ENCODE measurements at regions not wholly inside any gene's neighbourhood (a gene's known extent, or its start where the extent isn't known, plus 50 kb on each side); places are given as distances from the start of the nearest gene placed in this dataset.

DNA sequence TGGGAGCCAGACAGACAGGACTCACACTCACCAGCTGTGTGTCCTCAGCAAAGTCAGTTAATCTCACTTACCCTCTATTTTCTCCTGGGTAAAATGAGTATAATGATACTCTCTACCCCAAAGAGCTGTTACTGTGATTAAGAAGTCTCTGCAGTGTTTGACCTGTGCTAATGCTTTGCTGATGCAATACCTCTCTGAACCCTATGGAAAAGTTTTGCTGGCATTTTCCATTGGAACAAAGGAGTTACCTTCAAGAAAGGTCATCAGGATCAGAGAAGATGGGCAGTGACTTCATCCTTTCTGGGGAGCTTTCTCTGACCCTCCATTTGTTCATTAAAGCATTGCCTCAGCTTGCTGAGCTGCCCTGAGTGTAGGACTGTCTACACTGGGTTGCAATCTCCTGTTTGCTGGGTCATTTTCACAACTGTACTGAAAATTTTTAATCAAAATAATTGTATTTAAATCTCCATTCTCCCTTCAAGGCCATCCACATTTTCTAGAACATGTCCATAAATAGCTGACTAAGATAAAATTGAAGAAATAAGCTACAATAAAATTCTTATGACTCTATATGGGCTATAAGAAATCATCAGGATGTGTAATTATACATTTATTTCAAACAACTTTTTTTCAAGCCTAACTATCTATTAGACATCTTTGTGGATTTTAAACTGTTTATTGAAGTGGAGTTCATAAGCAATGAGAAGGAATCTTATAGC lies 272.8 kb upstream of the CPEB2 start:
- Histone ChIP-seq H3K9me3 (no peaks in the 10 kb centered on the region), H3K36me3 (no peaks in the 10 kb centered on the region), H3K4me3 (no peak overlapping the region), H3K4me1 (no peaks in the 10 kb centered on the region), H3K27ac (no peak overlapping the region), H3K27me3 (no peaks in the 10 kb centered on the region)
- DNase-seq (no peak), ATAC-seq (no peak)
- no peak for TF ChIP-seq POLR2A (IDR thresholded peaks at IDR 0.05)
- TF ChIP-seq, protein P1, sequence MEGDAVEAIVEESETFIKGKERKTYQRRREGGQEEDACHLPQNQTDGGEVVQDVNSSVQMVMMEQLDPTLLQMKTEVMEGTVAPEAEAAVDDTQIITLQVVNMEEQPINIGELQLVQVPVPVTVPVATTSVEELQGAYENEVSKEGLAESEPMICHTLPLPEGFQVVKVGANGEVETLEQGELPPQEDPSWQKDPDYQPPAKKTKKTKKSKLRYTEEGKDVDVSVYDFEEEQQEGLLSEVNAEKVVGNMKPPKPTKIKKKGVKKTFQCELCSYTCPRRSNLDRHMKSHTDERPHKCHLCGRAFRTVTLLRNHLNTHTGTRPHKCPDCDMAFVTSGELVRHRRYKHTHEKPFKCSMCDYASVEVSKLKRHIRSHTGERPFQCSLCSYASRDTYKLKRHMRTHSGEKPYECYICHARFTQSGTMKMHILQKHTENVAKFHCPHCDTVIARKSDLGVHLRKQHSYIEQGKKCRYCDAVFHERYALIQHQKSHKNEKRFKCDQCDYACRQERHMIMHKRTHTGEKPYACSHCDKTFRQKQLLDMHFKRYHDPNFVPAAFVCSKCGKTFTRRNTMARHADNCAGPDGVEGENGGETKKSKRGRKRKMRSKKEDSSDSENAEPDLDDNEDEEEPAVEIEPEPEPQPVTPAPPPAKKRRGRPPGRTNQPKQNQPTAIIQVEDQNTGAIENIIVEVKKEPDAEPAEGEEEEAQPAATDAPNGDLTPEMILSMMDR (IDR thresholded peaks at IDR 0.05): no peak
- intact Hi-C loops (cut with DNase I): no loop called here

DNA sequence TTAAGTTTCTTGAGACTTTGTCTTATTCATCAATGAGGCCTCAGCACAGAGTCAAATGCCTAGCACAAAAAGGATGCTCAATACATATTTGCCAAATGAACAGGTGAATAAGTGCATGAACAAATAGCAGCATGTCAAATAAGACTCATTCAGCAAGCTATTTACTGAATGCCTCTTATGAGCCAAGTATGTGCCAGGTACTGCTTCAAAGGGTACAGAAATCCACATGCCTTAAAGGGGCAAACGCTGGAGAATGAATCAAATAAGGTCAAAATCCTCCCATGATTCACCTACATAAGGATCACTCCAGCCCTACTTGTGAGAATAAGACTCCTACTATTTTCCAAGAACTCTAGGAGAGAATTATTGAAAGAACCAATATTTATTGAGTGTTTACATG lies 260.2 kb upstream of the CPEB2 start:
- WGBS (ENCODE audit: insufficient coverage, low coverage, low lambda C conversion rate, missing lambda C conversion rate): 31% methylated on average over 1 of the region's 1 CpG
- no peak for ATAC-seq
- H3K27me3 ChIP-seq: no peaks in the 10 kb centered on the region

DNA sequence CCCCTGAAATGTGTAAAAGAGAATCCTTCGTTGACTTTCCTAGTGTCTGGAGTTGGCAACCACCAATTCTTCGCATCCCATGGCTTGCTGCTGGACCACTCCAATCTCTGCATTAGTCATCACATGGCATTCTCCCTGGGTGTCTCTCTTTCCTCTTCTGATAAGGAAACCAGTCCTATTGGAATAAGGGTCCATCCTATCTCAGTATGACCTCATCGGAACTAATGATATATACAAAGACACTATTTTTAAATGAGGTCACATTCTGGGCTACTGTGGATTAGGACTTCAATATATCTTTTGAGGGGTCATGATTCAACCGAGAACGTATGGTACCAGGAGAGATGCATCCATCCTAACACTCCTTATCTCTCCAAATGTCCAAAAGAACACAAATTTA lies 259.1 kb upstream of the CPEB2 start:
- TF ChIP-seq, protein P1 (IDR thresholded peaks at IDR 0.05): no peak
- no peak for TF ChIP-seq POLR2A (IDR thresholded peaks at IDR 0.05)
- intact Hi-C loops (cut with DNase I): no loop called here
- H3K4me3 ChIP-seq: no peak overlapping the region
- DNase-seq (no peak), ATAC-seq (no peak)
- no peaks in the 10 kb centered on the region for H3K4me1 ChIP-seq
- H3K27me3 ChIP-seq: no peaks in the 10 kb centered on the region
- 67% methylated on average over 5 of the region's 5 CpGs for WGBS (ENCODE audit: insufficient coverage, low coverage, low lambda C conversion rate, missing lambda C conversion rate)
- H3K9me3 ChIP-seq: no peaks in the 10 kb centered on the region
- no peak overlapping the region for H3K27ac ChIP-seq
- no peaks in the 10 kb centered on the region for H3K36me3 ChIP-seq

More for the DNA sequence above, 260.2 kb upstream of the CPEB2 start:
- DNase-seq: no peak
- Histone ChIP-seq H3K36me3 (no peaks in the 10 kb centered on the region), H3K27ac (no peak overlapping the region), H3K4me1 (no peaks in the 10 kb centered on the region), H3K9me3 (no peaks in the 10 kb centered on the region), H3K4me3 (no peak overlapping the region)
- intact Hi-C loops (cut with DNase I): no loop called here
- TF ChIP-seq, protein P1 (IDR thresholded peaks at IDR 0.05): no peak
- no peak for TF ChIP-seq POLR2A (IDR thresholded peaks at IDR 0.05)

DNA sequence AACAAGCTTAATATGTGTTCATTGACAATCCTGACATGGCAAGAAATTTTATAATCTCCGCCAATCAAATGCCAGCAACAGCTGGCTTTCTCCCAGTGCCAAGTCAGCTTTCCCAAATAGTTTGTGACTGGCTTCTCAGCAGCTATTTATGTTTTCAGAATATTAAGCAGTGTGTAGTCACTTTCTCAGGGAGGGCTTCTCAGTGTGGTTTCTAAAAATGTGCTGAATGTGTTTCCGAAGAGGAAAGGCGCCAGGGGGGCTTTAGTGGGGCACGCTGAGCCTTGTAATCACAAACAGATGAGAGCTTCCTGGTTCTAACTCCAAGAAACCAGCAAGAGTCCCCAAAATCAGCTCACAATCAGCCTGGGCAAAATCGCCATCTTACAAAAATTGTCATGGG lies 258.7 kb upstream of the CPEB2 start:
- no peaks in the 10 kb centered on the region for H3K36me3 ChIP-seq
- no peak for ATAC-seq
- H3K9me3 ChIP-seq: no peaks in the 10 kb centered on the region
- TF ChIP-seq, protein P1 (IDR thresholded peaks at IDR 0.05): no peak
- TF ChIP-seq POLR2A (IDR thresholded peaks at IDR 0.05): no peak
- H3K27ac ChIP-seq: no peak overlapping the region
- no peak for DNase-seq
- intact Hi-C loops (cut with DNase I): no loop called here
- no peaks in the 10 kb centered on the region for H3K4me1 ChIP-seq
- H3K27me3 ChIP-seq: no peaks in the 10 kb centered on the region
- no peak overlapping the region for H3K4me3 ChIP-seq
- WGBS (ENCODE audit: insufficient coverage, low coverage, low lambda C conversion rate, missing lambda C conversion rate): 74% methylated on average over 4 of the region's 5 CpGs

DNA sequence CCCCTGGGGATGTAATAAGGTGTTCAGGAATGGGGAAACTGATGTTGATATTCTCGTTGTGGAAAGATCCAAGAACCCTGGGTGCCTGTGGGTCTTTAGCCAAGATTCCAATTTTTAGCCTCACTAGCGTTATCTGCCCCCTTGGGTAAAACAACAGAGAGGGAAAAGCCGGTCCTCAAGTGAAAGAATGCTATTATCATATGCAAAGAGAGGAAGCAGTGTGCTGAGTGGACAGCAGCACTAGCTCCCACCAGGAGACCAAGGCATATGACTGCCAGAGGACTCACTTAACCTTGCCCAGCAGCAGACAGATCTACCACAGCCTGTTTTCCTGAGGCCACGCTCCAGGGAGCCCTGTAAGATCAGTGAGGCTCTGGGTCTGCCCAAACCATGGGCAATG lies 257.9 kb upstream of the CPEB2 start:
- Histone ChIP-seq H3K36me3 (no peaks in the 10 kb centered on the region), H3K9me3 (no peaks in the 10 kb centered on the region), H3K4me3 (no peak overlapping the region), H3K4me1 (no peaks in the 10 kb centered on the region), H3K27me3 (no peaks in the 10 kb centered on the region), H3K27ac (no peak overlapping the region)
- ATAC-seq (no peak), DNase-seq (no peak)
- WGBS (ENCODE audit: insufficient coverage, low coverage, low lambda C conversion rate, missing lambda C conversion rate): 30% methylated on average over 3 of the region's 4 CpGs
- no peak for TF ChIP-seq POLR2A (IDR thresholded peaks at IDR 0.05)
- TF ChIP-seq, protein P1 (IDR thresholded peaks at IDR 0.05): no peak
- intact Hi-C loops (cut with DNase I): no loop called here
